Endothelial cell of umbilical vein (primary cell): ENCODE measurements at regions not wholly inside any gene's neighbourhood (a gene's known extent, or its start where the extent isn't known, plus 50 kb on each side); places are given as distances from the start of the nearest gene placed in this dataset.

Source experiments
- BruUV-seq: library from RNA; stranded (reverse); fragments of 400-500 nt; replicated peaks from 2 replicates; lab custom pipeline; 2021; lab: Mats Ljungman, UMichigan
- CTCF ChIA-PET: fragments of 300-600, 350-600 bp; sonication (Branson Sonifier 250); formaldehyde crosslinking; loops from one replicate; lab custom pipeline; 2021; ENCODE audit warnings: antibody characterized with exemption, inconsistent platforms; lab: Charles Lee
- POLR2A ChIA-PET: fragments of 300-600, 350-600 bp; sonication (Branson Sonifier 250); formaldehyde crosslinking; loops from one replicate; lab custom pipeline; 2021; ENCODE audit warnings: antibody characterized with exemption, inconsistent platforms; lab: Charles Lee
- DNase-seq: peaks from one replicate; pipeline ENCODE4 v3.0.0-alpha.2; 2011; ENCODE audit warnings: low read depth, low spot score
- FAIRE-seq: peaks from 2 replicates; lab custom pipeline; 2011; peaks lifted over from hg19 to GRCh38; lab: Jason Lieb, UNC
- H2AFZ ChIP-seq: 2 replicates; pipeline ENCODE4 v1.6.0; 2012; ENCODE audit warnings: low read depth, low read length, control low read depth, inconsistent platforms
- H3K27ac ChIP-seq: 2 replicates; pipeline ENCODE4 v1.5.1; 2011; ENCODE audit warnings: low read depth, mild to moderate bottlenecking, control low read depth, low read length, moderate library complexity; ENCODE audit not compliant: insufficient read depth
- H3K27me3 ChIP-seq, 2 experiments: 2 replicates each; pipeline versions ENCODE4 v1.6.0 to v1.6.1; 2011; ENCODE audit warnings: low read length in 2 of 2, mixed read lengths in 1 of 2; ENCODE audit not compliant: control insufficient read depth in 2 of 2, insufficient read depth in 2 of 2
- H3K36me3 ChIP-seq, 2 experiments: 2 replicates in 1 of 2; 3 replicates in 1 of 2; pipeline ENCODE4 v1.5.1; 2011; ENCODE audit warnings: low read length in 2 of 2, mild to moderate bottlenecking in 1 of 2, moderate library complexity in 1 of 2; ENCODE audit not compliant: control insufficient read depth in 2 of 2, insufficient read depth in 2 of 2; ENCODE audit errors: extremely low read depth in 1 of 2
- H3K4me1 ChIP-seq: 3 replicates; pipeline ENCODE4 v1.5.1; 2011; ENCODE audit warnings: mild to moderate bottlenecking, low read length; ENCODE audit not compliant: control insufficient read depth, insufficient read depth; ENCODE audit errors: extremely low read depth
- H3K4me2 ChIP-seq: 2 replicates; pipeline ENCODE4 v1.6.1; 2011; ENCODE audit warnings: low read length, control low read depth, mixed read lengths; ENCODE audit not compliant: insufficient read depth
- H3K4me3 ChIP-seq, 3 experiments: fragments of 200-600 bp in 1 of 3; sonication (generic), shearing (Covaris generic) in 1 of 3; replicated peaks in 1 of 3; 2 replicates each; pipeline ENCODE4 v1.5.1; 2011 to 2016; ENCODE audit warnings: control low read depth in 3 of 3, low read length in 3 of 3, mild to moderate bottlenecking in 2 of 3, inconsistent platforms in 1 of 3, low read depth in 1 of 3, moderate library complexity in 1 of 3; ENCODE audit not compliant: insufficient read depth in 1 of 3
- H3K79me2 ChIP-seq: 2 replicates; pipeline ENCODE4 v1.6.0; 2012; ENCODE audit warnings: low read length, inconsistent platforms; ENCODE audit not compliant: control insufficient read depth, insufficient read depth
- H3K9ac ChIP-seq: replicated peaks from 2 replicates; pipeline ENCODE3; 2011; ENCODE audit warnings: low read length, control low read depth; ENCODE audit not compliant: insufficient read depth; ENCODE audit errors: extremely low read depth
- H3K9me1 ChIP-seq: replicated peaks from 3 replicates; pipeline ENCODE4 v1.6.0; 2011; ENCODE audit warnings: mild to moderate bottlenecking, low read length; ENCODE audit not compliant: control insufficient read depth, insufficient read depth; ENCODE audit errors: extremely low read depth
- H3K9me3 ChIP-seq: replicated peaks from 2 replicates; pipeline ENCODE4 v1.5.1; 2012; ENCODE audit warnings: low read length, inconsistent platforms; ENCODE audit not compliant: control insufficient read depth, insufficient read depth
- H4K20me1 ChIP-seq: replicated peaks from 2 replicates; pipeline ENCODE3; 2011; ENCODE audit warnings: mild to moderate bottlenecking, low read length; ENCODE audit not compliant: control insufficient read depth, insufficient read depth; ENCODE audit errors: extremely low read depth
- EZH2 ChIP-seq: IDR thresholded peaks from 2 replicates; pipeline ENCODE4 v1.6.1; 2012; ENCODE audit warnings: borderline replicate concordance, low read depth, mild to moderate bottlenecking, moderate library complexity, low read length, inconsistent platforms; ENCODE audit not compliant: severe bottlenecking
- FOS ChIP-seq: IDR thresholded peaks from 2 replicates; pipeline ENCODE4 v1.6.1; 2011; ENCODE audit warnings: mild to moderate bottlenecking, low read length, moderate library complexity, borderline replicate concordance; ENCODE audit not compliant: insufficient read depth
- GATA2 ChIP-seq: IDR thresholded peaks from 2 replicates; pipeline ENCODE4 v1.7.0; 2011; ENCODE audit warnings: low read depth, mild to moderate bottlenecking, moderate library complexity, mixed read lengths, low read length; ENCODE audit not compliant: insufficient read length, insufficient read depth
- JUN ChIP-seq: IDR thresholded peaks from 2 replicates; pipeline ENCODE4 v1.6.1; 2011; ENCODE audit warnings: borderline replicate concordance, low read depth; ENCODE audit not compliant: insufficient read length, insufficient read depth
- MYC ChIP-seq: IDR thresholded peaks from one replicate; pipeline ENCODE4 v1.6.1; 2011; ENCODE audit warnings: mild to moderate bottlenecking, low read depth, low read length
- POLR2A ChIP-seq: IDR thresholded peaks from 2 replicates; pipeline ENCODE4 v1.6.1; 2012; ENCODE audit warnings: low read depth, mild to moderate bottlenecking, control low read depth, low read length
- POLR2AphosphoS5 ChIP-seq: IDR thresholded peaks from 2 replicates; pipeline ENCODE4 v1.6.1; 2012; ENCODE audit warnings: low read depth, mild to moderate bottlenecking, control low read depth, low read length, moderate library complexity; ENCODE audit not compliant: insufficient read depth
- dilution Hi-C: fragments of 300-500 bp; cut with MboI; formaldehyde crosslinking; loops from one replicate; pipeline ENCODE4 v1.15.0; 2019; ENCODE audit warnings: low sequenced_read_pairs; ENCODE audit not compliant: extremely low pct_ligation_motif_present
- intact Hi-C: fragments of 100-400 bp; cut with micrococcal nuclease; formaldehyde crosslinking; loops from one replicate; pipeline ENCODE4 v1.10.0; 2022
- TF ChIP-seq, protein P1 (sequence below): IDR thresholded peaks from 2 replicates; pipeline ENCODE4 v1.6.1; 2011; ENCODE audit not compliant: insufficient read depth, insufficient read length
- TF ChIP-seq, protein P2 (sequence below), 2 donors: IDR thresholded peaks; 1 replicate in 1 of 2; 2 replicates in 1 of 2; pipeline ENCODE4 v1.5.1; 2011; ENCODE audit warnings: low read length in 2 of 2, mild to moderate bottlenecking in 2 of 2, moderate library complexity in 2 of 2, control low read depth in 1 of 2, inconsistent platforms in 1 of 2, low read depth in 1 of 2; ENCODE audit not compliant: insufficient read depth in 1 of 2; ENCODE audit errors: extremely low read depth in 1 of 2

DNA sequence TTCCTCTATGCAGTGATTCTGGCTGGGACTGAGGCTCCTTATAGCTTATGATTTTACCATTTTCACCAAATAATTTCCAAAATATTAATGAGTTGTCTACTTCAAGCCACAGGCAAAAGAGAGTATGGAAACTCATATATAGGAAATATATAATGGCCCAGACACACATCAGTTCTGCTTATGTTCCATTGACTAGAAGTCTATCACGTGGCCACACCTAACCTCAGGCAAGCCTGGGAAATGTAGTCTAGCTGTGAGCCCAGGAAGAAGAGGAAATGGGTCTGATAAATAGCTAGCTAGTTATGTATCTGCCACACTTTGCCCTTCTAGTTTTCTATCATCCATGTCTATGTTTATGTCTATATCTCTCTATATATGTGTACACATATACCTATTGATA lies 195.1 kb downstream of the OTOL1 start:
- CTCF ChIA-PET = no interaction called here
- BruUV-seq = no TSS peak
- no peaks in the 10 kb centered on the region for H3K79me2 ChIP-seq
- no peaks in the 10 kb centered on the region for H3K4me1 ChIP-seq
- no peak overlapping the region for H3K27ac ChIP-seq
- H4K20me1 ChIP-seq = no peaks in the 10 kb centered on the region
- dilution Hi-C loops (no loop called here), intact Hi-C loops (no loop called here)
- DNase-seq (no peak), FAIRE-seq (no peak)
- H3K9ac ChIP-seq = no peak overlapping the region
- no peaks in the 10 kb centered on the region for H3K36me3 ChIP-seq
- H3K4me2 ChIP-seq = no peak overlapping the region
- TF ChIP-seq POLR2AphosphoS5 (no peak), EZH2 (no peak), GATA2 (no peak), POLR2A (no peak), FOS (no peak), MYC (no peak), JUN (no peak)
- TF ChIP-seq, protein P1, sequence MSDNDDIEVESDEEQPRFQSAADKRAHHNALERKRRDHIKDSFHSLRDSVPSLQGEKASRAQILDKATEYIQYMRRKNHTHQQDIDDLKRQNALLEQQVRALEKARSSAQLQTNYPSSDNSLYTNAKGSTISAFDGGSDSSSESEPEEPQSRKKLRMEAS = no peak
- TF ChIP-seq, protein P2, sequence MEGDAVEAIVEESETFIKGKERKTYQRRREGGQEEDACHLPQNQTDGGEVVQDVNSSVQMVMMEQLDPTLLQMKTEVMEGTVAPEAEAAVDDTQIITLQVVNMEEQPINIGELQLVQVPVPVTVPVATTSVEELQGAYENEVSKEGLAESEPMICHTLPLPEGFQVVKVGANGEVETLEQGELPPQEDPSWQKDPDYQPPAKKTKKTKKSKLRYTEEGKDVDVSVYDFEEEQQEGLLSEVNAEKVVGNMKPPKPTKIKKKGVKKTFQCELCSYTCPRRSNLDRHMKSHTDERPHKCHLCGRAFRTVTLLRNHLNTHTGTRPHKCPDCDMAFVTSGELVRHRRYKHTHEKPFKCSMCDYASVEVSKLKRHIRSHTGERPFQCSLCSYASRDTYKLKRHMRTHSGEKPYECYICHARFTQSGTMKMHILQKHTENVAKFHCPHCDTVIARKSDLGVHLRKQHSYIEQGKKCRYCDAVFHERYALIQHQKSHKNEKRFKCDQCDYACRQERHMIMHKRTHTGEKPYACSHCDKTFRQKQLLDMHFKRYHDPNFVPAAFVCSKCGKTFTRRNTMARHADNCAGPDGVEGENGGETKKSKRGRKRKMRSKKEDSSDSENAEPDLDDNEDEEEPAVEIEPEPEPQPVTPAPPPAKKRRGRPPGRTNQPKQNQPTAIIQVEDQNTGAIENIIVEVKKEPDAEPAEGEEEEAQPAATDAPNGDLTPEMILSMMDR (IDR thresholded peaks at IDR 0.05; ENCODE audit: extremely low read depth in 1 of 2, insufficient read depth in 1 of 2, low read depth in 1 of 2, low read length in 2 of 2) = no peak
- H3K4me3 ChIP-seq = no peak overlapping the region
- peaks cover 6% of the 10 kb centered on the region for H3K9me3 ChIP-seq
- H3K9me1 ChIP-seq = no peaks in the 10 kb centered on the region
- POLR2A ChIA-PET = no interaction called here
- no peak overlapping the region for H2AFZ ChIP-seq
- no peaks in the 10 kb centered on the region for H3K27me3 ChIP-seq
